Activated CD8-positive, alpha-beta T cell treated with anti-CD3 and anti-CD28 coated beads for 36 hours (primary cell): ENCODE measurements at regions not wholly inside any gene's neighbourhood (a gene's known extent, or its start where the extent isn't known, plus 50 kb on each side); places are given as distances from the start of the nearest gene placed in this dataset.

Experiments used
- ATAC-seq: fragments of 200-7000 bp; cut with Tn5 transposase; one replicate; pipeline ENCODE4 v1.10.0; 2021; ENCODE audit warnings: mild to moderate bottlenecking, moderate library complexity
- CTCF ChIA-PET: fragments of 350-600 bp; sonication (Branson Sonifier 250); formaldehyde crosslinking; loops from one replicate; lab custom pipeline; 2021; ENCODE audit warnings: antibody characterized with exemption; lab: Charles Lee
- POLR2A ChIA-PET: fragments of 350-600 bp; sonication (Branson Sonifier 250); formaldehyde crosslinking; loops from one replicate; lab custom pipeline; 2021; ENCODE audit warnings: antibody characterized with exemption; lab: Charles Lee
- DNase-seq: peaks from one replicate; pipeline ENCODE4 v3.0.0-alpha.2; 2020
- H3K27ac Mint-ChIP-seq: one replicate; pipeline ENCODE4 v1.8.0; 2021; ENCODE audit warnings: mild to moderate bottlenecking, mixed read lengths
- H3K27me3 Mint-ChIP-seq: one replicate; pipeline ENCODE4 v1.8.0; 2021; ENCODE audit warnings: mixed read lengths
- H3K36me3 Mint-ChIP-seq: one replicate; pipeline ENCODE4 v1.8.0; 2021; ENCODE audit warnings: low read depth, mixed read lengths
- H3K4me1 Mint-ChIP-seq: one replicate; pipeline ENCODE4 v1.8.0; 2021; ENCODE audit warnings: low read depth, mixed read lengths
- H3K4me3 Mint-ChIP-seq: one replicate; pipeline ENCODE4 v1.8.0; 2021; ENCODE audit warnings: mild to moderate bottlenecking, moderate library complexity, mixed read lengths
- H3K9me3 Mint-ChIP-seq: one replicate; pipeline ENCODE4 v1.8.0; 2021; ENCODE audit warnings: mixed read lengths
- intact Hi-C: fragments of 100-400 bp; cut with micrococcal nuclease; formaldehyde crosslinking; loops from one replicate; pipeline ENCODE4 v1.10.0; 2022
- TF ChIP-seq, protein P1 (sequence below): fragments of 200-600 bp; IDR thresholded peaks from one replicate; pipeline ENCODE4 v1.8.0; 2022; ENCODE audit warnings: antibody characterized with exemption, mild to moderate bottlenecking

DNA sequence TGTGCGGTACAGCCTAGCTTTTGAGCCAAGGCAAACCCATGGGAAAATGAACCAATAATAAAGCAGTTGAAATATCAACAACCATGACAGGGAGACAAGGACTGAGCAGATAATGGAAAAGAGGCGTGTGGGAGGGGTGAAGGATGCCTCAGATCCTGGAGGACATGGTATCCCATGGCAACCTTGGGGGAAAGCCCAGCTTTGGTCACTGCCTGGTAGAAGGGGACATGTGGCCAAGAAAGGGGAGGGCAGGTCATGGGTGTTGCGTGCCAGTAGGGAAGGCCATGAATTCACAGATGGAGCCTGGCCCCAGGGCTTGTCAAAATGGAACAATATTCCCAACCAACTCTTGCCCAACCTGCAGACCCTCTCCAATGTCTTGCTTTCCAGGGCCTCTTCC is 140.5 kb upstream of the SMAD3 start:
- CTCF ChIA-PET = interaction anchor here (1.3 to 1.5 kb wide), 2 partner anchors 22 to 73 kb away, joined by 3 to 4 read pairs; no protein-coding TSS in a partner anchor
- H3K36me3 Mint-ChIP-seq = no peaks in the 10 kb centered on the region
- H3K27ac Mint-ChIP-seq = no peak overlapping the region
- TF ChIP-seq, protein P1, sequence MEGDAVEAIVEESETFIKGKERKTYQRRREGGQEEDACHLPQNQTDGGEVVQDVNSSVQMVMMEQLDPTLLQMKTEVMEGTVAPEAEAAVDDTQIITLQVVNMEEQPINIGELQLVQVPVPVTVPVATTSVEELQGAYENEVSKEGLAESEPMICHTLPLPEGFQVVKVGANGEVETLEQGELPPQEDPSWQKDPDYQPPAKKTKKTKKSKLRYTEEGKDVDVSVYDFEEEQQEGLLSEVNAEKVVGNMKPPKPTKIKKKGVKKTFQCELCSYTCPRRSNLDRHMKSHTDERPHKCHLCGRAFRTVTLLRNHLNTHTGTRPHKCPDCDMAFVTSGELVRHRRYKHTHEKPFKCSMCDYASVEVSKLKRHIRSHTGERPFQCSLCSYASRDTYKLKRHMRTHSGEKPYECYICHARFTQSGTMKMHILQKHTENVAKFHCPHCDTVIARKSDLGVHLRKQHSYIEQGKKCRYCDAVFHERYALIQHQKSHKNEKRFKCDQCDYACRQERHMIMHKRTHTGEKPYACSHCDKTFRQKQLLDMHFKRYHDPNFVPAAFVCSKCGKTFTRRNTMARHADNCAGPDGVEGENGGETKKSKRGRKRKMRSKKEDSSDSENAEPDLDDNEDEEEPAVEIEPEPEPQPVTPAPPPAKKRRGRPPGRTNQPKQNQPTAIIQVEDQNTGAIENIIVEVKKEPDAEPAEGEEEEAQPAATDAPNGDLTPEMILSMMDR = no peak
- intact Hi-C loops = no loop called here
- no peak for ATAC-seq
- H3K27me3 Mint-ChIP-seq = peaks cover 11% of the 10 kb centered on the region
- peaks cover 3% of the 10 kb centered on the region for H3K4me1 Mint-ChIP-seq
- H3K9me3 Mint-ChIP-seq = no peaks in the 10 kb centered on the region
- no peak overlapping the region for H3K4me3 Mint-ChIP-seq
- DNase-seq = no peak
- POLR2A ChIA-PET = no interaction called here

GRCh38 chr15:66925721-66926120 is 139.7 kb upstream of the SMAD3 start:
- H3K4me1 Mint-ChIP-seq = peaks cover 3% of the 10 kb centered on the region
- H3K9me3 Mint-ChIP-seq = no peaks in the 10 kb centered on the region
- intact Hi-C loops = no loop called here
- ATAC-seq (no peak), DNase-seq (no peak)
- TF ChIP-seq, protein P1 = no peak
- H3K36me3 Mint-ChIP-seq = no peaks in the 10 kb centered on the region
- POLR2A ChIA-PET = no interaction called here
- no peak overlapping the region for H3K4me3 Mint-ChIP-seq
- peaks cover 11% of the 10 kb centered on the region for H3K27me3 Mint-ChIP-seq
- CTCF ChIA-PET = interaction anchor here (0.9 to 1.5 kb wide), 2 partner anchors 22 to 74 kb away, joined by 3 to 5 read pairs; no protein-coding TSS in a partner anchor
- no peak overlapping the region for H3K27ac Mint-ChIP-seq

DNA sequence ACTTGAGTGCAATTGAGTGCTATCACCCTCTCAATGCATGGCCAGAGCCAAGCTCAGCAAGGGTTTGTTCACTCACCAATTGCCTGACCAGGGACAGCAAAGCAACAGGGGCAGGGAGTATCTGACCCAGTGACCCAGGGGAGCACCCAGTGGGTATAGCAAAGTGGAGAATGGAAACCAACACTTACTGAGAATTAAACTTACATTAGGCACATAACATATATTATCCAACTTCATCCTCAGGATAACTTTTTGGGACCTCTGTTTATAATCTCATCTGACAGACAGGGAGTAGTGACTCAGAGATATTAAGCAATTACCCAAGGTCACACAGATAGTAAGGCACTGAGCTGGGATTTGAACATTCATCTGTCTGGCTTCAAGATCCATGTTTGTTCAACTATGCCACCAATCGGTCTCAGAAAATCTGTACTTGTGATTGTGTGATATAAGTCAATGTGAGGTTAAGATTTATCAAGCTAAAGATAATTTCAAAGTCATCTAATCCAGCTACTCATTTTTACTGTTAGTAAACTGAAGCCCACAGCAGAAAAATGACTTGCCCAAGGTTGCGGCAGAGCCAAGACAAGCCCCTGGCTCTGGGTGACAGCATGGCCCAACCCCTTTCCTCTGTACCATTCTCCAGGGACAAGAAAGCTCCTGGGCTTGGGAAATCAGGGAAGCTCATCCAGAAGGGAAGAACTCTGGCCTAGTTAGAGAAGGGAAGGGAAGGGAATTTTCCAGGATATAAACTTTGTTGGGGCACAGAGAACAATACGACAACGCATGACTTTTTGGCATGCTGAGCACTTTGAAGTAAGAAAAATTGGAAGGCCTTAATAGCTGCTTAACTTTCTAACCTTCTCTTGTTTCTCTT is 138.0 kb upstream of the SMAD3 start:
- ChIA-PET POLR2A (no interaction called here), CTCF (interaction anchor here (0.8 to 1.1 kb wide), 2 partner anchors 23 to 24 kb away, joined by 3 to 5 read pairs; no protein-coding TSS in a partner anchor)
- ATAC-seq (no peak), DNase-seq (no peak)
- intact Hi-C loops = no loop called here
- no peak overlapping the region for H3K27ac Mint-ChIP-seq
- TF ChIP-seq, protein P1 = no peak
- peaks cover 12% of the 10 kb centered on the region for H3K27me3 Mint-ChIP-seq
- H3K36me3 Mint-ChIP-seq = no peaks in the 10 kb centered on the region
- no peak overlapping the region for H3K4me3 Mint-ChIP-seq
- H3K9me3 Mint-ChIP-seq = no peaks in the 10 kb centered on the region
- H3K4me1 Mint-ChIP-seq = peaks cover 3% of the 10 kb centered on the region

GRCh38 chr15:66928101-66928500 is 137.3 kb upstream of the SMAD3 start:
- Mint-ChIP-seq H3K9me3 (no peaks in the 10 kb centered on the region), H3K27ac (no peak overlapping the region), H3K27me3 (peaks cover 12% of the 10 kb centered on the region), H3K36me3 (no peaks in the 10 kb centered on the region), H3K4me3 (no peak overlapping the region), H3K4me1 (peaks cover 3% of the 10 kb centered on the region)
- intact Hi-C loops = no loop called here
- CTCF ChIA-PET = interaction anchor here (0.8 kb wide), 1 partner anchor 24 kb away, joined by 3 read pairs; no protein-coding TSS in a partner anchor
- ATAC-seq (no peak), DNase-seq (no peak)
- POLR2A ChIA-PET = no interaction called here
- TF ChIP-seq, protein P1 = no peak

GRCh38 chr15:66928784-66929183 is 136.6 kb upstream of the SMAD3 start:
- H3K4me3 Mint-ChIP-seq = no peak overlapping the region
- intact Hi-C loops = no loop called here
- H3K27ac Mint-ChIP-seq = no peak overlapping the region
- no peak for DNase-seq
- H3K36me3 Mint-ChIP-seq = no peaks in the 10 kb centered on the region
- peaks cover 8% of the 10 kb centered on the region for H3K27me3 Mint-ChIP-seq
- ChIA-PET CTCF (no interaction called here), POLR2A (no interaction called here)
- no peaks in the 10 kb centered on the region for H3K4me1 Mint-ChIP-seq
- TF ChIP-seq, protein P1 = no peak
- no peaks in the 10 kb centered on the region for H3K9me3 Mint-ChIP-seq
- ATAC-seq = no peak
